OCI-LY7 (cell line): ENCODE measurements at regions not wholly inside any gene's neighbourhood (a gene's known extent, or its start where the extent isn't known, plus 50 kb on each side); places are given as distances from the start of the nearest gene placed in this dataset.

Source experiments
- CTCF ChIP-seq: fragments of 200-600 bp; sonication (generic); conservative IDR thresholded peaks from 2 replicates; pipeline ENCODE4 v1.5.1; 2014; ENCODE audit warnings: mild to moderate bottlenecking, antibody characterized with exemption, low read length, moderate library complexity, mixed read lengths
- EZH2phosphoT487 ChIP-seq: fragments of 200-600 bp; sonication (generic); IDR thresholded peaks from 2 replicates; pipeline ENCODE4 v1.6.1; 2018; ENCODE audit warnings: low read depth, borderline replicate concordance, mild to moderate bottlenecking, mixed run types, antibody characterized with exemption, low read length, moderate library complexity, mixed read lengths

DNA sequence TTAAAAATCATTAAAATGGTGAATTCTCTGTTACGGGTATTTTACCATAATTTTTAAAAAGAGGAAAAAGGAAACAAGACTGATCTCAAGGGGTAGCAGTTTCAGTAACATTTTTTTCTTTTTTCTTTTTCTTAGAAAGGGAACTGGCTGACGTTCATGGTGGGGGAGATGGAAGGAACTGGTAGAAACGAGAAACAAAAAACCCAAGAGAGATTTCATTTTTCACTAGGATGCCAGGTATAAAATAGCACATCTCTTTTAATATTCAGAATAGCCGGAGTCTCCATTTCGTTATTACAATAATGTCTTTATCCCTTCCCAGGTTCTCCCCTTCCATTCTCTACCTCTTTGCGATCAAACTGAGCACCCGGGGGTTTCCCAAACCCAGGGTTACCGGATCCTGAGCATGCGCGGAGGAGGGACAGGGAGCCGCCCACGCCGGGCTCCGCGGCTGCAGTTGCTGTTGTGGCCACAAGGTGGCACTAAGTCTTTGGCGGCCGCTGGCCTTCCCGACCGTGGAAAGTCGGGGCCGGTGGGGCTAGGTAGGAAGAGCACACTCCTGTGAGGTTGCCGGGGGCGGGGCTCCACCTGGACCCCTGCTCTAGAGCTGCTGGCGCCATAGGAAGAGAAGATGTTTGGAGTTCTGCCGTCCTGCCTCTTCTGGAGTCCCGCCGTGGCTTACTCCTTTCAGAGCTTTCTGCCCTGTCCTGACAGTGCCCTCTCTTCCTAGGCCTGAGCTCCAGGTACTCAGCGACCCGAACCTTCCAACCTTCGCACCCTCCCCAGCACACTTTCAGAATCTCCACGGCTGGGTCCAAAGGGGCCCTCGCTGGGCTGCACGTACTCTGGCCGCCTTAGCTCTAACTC lies 146.8 kb downstream of the SH3BGRL2 start:
- peak; percentile 90 for TF ChIP-seq CTCF
- no peak for TF ChIP-seq EZH2phosphoT487
